ENCODE measurements at regions not wholly inside any gene's neighbourhood (a gene's known extent, or its start where the extent isn't known, plus 50 kb on each side); places are given as distances from the start of the nearest gene placed in this dataset.

GRCh38 chr4:123116412-123116811 is 194.0 kb upstream of the NUDT6 start:
- no peaks in the 10 kb centered on the region for H3K27me3 ChIP-seq (ENCODE audit: control insufficient read depth, insufficient read depth, low read length)
- H3K27ac ChIP-seq: no peak overlapping the region
- no peak overlapping the region for H2AFZ ChIP-seq
- H3K36me3 ChIP-seq (ENCODE audit: control insufficient read depth, insufficient read depth, low read length): no peaks in the 10 kb centered on the region
- no peak overlapping the region for H3K4me3 ChIP-seq (ENCODE audit: low read depth, low read length)
- H3K79me2 ChIP-seq: no peaks in the 10 kb centered on the region
- H3K4me2 ChIP-seq (ENCODE audit: low read length): no peak overlapping the region
- no peak overlapping the region for H3K9ac ChIP-seq
- no peak for TF ChIP-seq CTCF (IDR thresholded peaks at IDR 0.05)
- no peaks in the 10 kb centered on the region for H3K9me3 ChIP-seq (ENCODE audit: control insufficient read depth, low read length)
- H3K4me1 ChIP-seq: no peaks in the 10 kb centered on the region

- Histone ChIP-seq H3K9me3 (ENCODE audit: control insufficient read depth, low read length) (no peaks in the 10 kb centered on the region), H3K4me2 (ENCODE audit: low read length) (no peak overlapping the region), H3K27me3 (ENCODE audit: control insufficient read depth, insufficient read depth, low read length) (no peaks in the 10 kb centered on the region), H3K4me3 (ENCODE audit: low read depth, low read length) (no peak overlapping the region), H2AFZ (no peak overlapping the region), H3K9ac (no peak overlapping the region), H3K27ac (no peak overlapping the region), H3K36me3 (ENCODE audit: control insufficient read depth, insufficient read depth, low read length) (no peaks in the 10 kb centered on the region), H3K79me2 (no peaks in the 10 kb centered on the region), H3K4me1 (no peaks in the 10 kb centered on the region)
- TF ChIP-seq CTCF (IDR thresholded peaks at IDR 0.05): no peak
Measured at GRCh38 chr4:123120473-123120872, 198.1 kb upstream of the NUDT6 start.

GRCh38 chr4:123121241-123121907 is 199.0 kb upstream of the NUDT6 start:
- H3K27me3 ChIP-seq (ENCODE audit: control insufficient read depth, insufficient read depth, low read length): no peaks in the 10 kb centered on the region
- no peaks in the 10 kb centered on the region for H3K79me2 ChIP-seq
- no peak overlapping the region for H2AFZ ChIP-seq
- H3K9me3 ChIP-seq (ENCODE audit: control insufficient read depth, low read length): no peaks in the 10 kb centered on the region
- H3K36me3 ChIP-seq (ENCODE audit: control insufficient read depth, insufficient read depth, low read length): no peaks in the 10 kb centered on the region
- no peak overlapping the region for H3K27ac ChIP-seq
- H3K9ac ChIP-seq: no peak overlapping the region
- no peak overlapping the region for H3K4me3 ChIP-seq (ENCODE audit: low read depth, low read length)
- no peaks in the 10 kb centered on the region for H3K4me1 ChIP-seq
- TF ChIP-seq CTCF (IDR thresholded peaks at IDR 0.05): no peak
- no peak overlapping the region for H3K4me2 ChIP-seq (ENCODE audit: low read length)

- no peaks in the 10 kb centered on the region for H3K27me3 ChIP-seq (ENCODE audit: control insufficient read depth, insufficient read depth, low read length)
- no peak overlapping the region for H3K9ac ChIP-seq
- H3K4me3 ChIP-seq (ENCODE audit: low read depth, low read length): no peak overlapping the region
- no peak overlapping the region for H3K4me2 ChIP-seq (ENCODE audit: low read length)
- no peak overlapping the region for H2AFZ ChIP-seq
- no peaks in the 10 kb centered on the region for H3K36me3 ChIP-seq (ENCODE audit: control insufficient read depth, insufficient read depth, low read length)
- H3K27ac ChIP-seq: no peak overlapping the region
- H3K9me3 ChIP-seq (ENCODE audit: control insufficient read depth, low read length): no peaks in the 10 kb centered on the region
- no peaks in the 10 kb centered on the region for H3K4me1 ChIP-seq
- no peak for TF ChIP-seq CTCF (IDR thresholded peaks at IDR 0.05)
- no peaks in the 10 kb centered on the region for H3K79me2 ChIP-seq
Measured at GRCh38 chr4:123125477-123125876, 203.1 kb upstream of the NUDT6 start.

- Histone ChIP-seq H3K4me3 (ENCODE audit: low read depth, low read length) (no peak overlapping the region), H3K36me3 (ENCODE audit: control insufficient read depth, insufficient read depth, low read length) (no peaks in the 10 kb centered on the region), H3K4me2 (ENCODE audit: low read length) (no peak overlapping the region), H2AFZ (no peak overlapping the region), H3K4me1 (no peaks in the 10 kb centered on the region), H3K79me2 (no peaks in the 10 kb centered on the region), H3K9ac (no peak overlapping the region), H3K27ac (no peak overlapping the region), H3K9me3 (ENCODE audit: control insufficient read depth, low read length) (no peaks in the 10 kb centered on the region), H3K27me3 (ENCODE audit: control insufficient read depth, insufficient read depth, low read length) (no peaks in the 10 kb centered on the region)
- no peak for TF ChIP-seq CTCF (IDR thresholded peaks at IDR 0.05)
Measured at GRCh38 chr4:123127218-123127617, 204.8 kb upstream of the NUDT6 start.
